WERI-Rb-1 (cell line): ENCODE measurements at regions not wholly inside any gene's neighbourhood (a gene's known extent, or its start where the extent isn't known, plus 50 kb on each side); places are given as distances from the start of the nearest gene placed in this dataset.

Experiments used
- DNase-seq: peaks from one replicate; pipeline ENCODE4 v3.0.0-alpha.2; 2020
- H3K27ac ChIP-seq: fragments of 250-450 bp; sonication (Bioruptor Pico); 2 replicates; pipeline ENCODE4 v1.5.1; 2020; ENCODE audit warnings: mild to moderate bottlenecking, moderate library complexity
- H3K27me3 ChIP-seq: fragments of 250-450 bp; sonication (Bioruptor Pico); 2 replicates; pipeline ENCODE4 v1.5.1; 2021; ENCODE audit warnings: mild to moderate bottlenecking, low read depth, moderate library complexity; ENCODE audit not compliant: insufficient read depth, severe bottlenecking
- H3K36me3 ChIP-seq: fragments of 250-450 bp; sonication (Bioruptor Pico); 2 replicates; pipeline ENCODE4 v1.5.1; 2020; ENCODE audit warnings: mild to moderate bottlenecking, moderate library complexity
- H3K4me3 ChIP-seq: 2 replicates; pipeline ENCODE4 v1.5.1; 2011; ENCODE audit warnings: low read depth, mild to moderate bottlenecking, control low read depth, low read length
- H3K9me3 ChIP-seq: fragments of 250-450 bp; sonication (Bioruptor Pico); 2 replicates; pipeline ENCODE4 v1.5.1; 2021; ENCODE audit warnings: mild to moderate bottlenecking, moderate library complexity; ENCODE audit not compliant: severe bottlenecking
- CTCF ChIP-seq: IDR thresholded peaks from 2 replicates; pipeline ENCODE4 v1.5.1; 2011; ENCODE audit warnings: low read depth, mild to moderate bottlenecking, control low read depth, inconsistent platforms, low read length

- DNase-seq = no peak
- Histone ChIP-seq H3K9me3 (no peaks in the 10 kb centered on the region), H3K36me3 (no peaks in the 10 kb centered on the region), H3K4me3 (no peak overlapping the region), H3K27ac (no peak overlapping the region), H3K27me3 (no peaks in the 10 kb centered on the region)
- no peak for TF ChIP-seq CTCF
Observed at GRCh38 chr11:101810546-101810945, 104.3 kb upstream of the CEP126 start.

- H3K27me3 ChIP-seq = no peaks in the 10 kb centered on the region
Observed at GRCh38 chr11:101807531-101807930, 107.3 kb upstream of the CEP126 start.

GRCh38 chr11:101803651-101804050 is 111.2 kb upstream of the CEP126 start:
- H3K9me3 ChIP-seq = no peaks in the 10 kb centered on the region
- DNase-seq = no peak
- no peaks in the 10 kb centered on the region for H3K27me3 ChIP-seq
- no peak overlapping the region for H3K27ac ChIP-seq
- no peaks in the 10 kb centered on the region for H3K36me3 ChIP-seq
- TF ChIP-seq CTCF = no peak
- no peak overlapping the region for H3K4me3 ChIP-seq

More at GRCh38 chr11:101807531-101807930, 107.3 kb upstream of the CEP126 start:
- TF ChIP-seq CTCF = no peak
- no peak for DNase-seq
- no peak overlapping the region for H3K27ac ChIP-seq
- no peaks in the 10 kb centered on the region for H3K9me3 ChIP-seq
- H3K36me3 ChIP-seq = no peaks in the 10 kb centered on the region
- H3K4me3 ChIP-seq = no peak overlapping the region

GRCh38 chr11:101797335-101797734 is 117.5 kb upstream of the CEP126 start:
- H3K4me3 ChIP-seq = no peak overlapping the region
- TF ChIP-seq CTCF = no peak
- DNase-seq = no peak
- no peaks in the 10 kb centered on the region for H3K36me3 ChIP-seq
- H3K9me3 ChIP-seq = no peaks in the 10 kb centered on the region
- H3K27ac ChIP-seq = no peak overlapping the region
- H3K27me3 ChIP-seq = no peaks in the 10 kb centered on the region

GRCh38 chr11:101792814-101793213 is 122.0 kb upstream of the CEP126 start:
- Histone ChIP-seq H3K9me3 (no peaks in the 10 kb centered on the region), H3K27ac (no peak overlapping the region), H3K27me3 (no peaks in the 10 kb centered on the region), H3K36me3 (no peaks in the 10 kb centered on the region), H3K4me3 (no peak overlapping the region)
- no peak for DNase-seq
- TF ChIP-seq CTCF = no peak

GRCh38 chr11:101786916-101787315 is 127.9 kb upstream of the CEP126 start:
- no peak for DNase-seq
- Histone ChIP-seq H3K9me3 (no peaks in the 10 kb centered on the region), H3K27ac (no peak overlapping the region), H3K4me3 (no peak overlapping the region), H3K36me3 (no peaks in the 10 kb centered on the region), H3K27me3 (no peaks in the 10 kb centered on the region)
- TF ChIP-seq CTCF = no peak
